Neural cell (in vitro differentiated cells): ENCODE measurements at regions not wholly inside any gene's neighbourhood (a gene's known extent, or its start where the extent isn't known, plus 50 kb on each side); places are given as distances from the start of the nearest gene placed in this dataset.

ENCODE experiments used
- H2AFZ ChIP-seq: fragments of 200-600, 300-800 bp; sonication (generic), shearing (Covaris generic); 2 replicates; pipeline ENCODE4 v1.6.0; 2014; ENCODE audit warnings: low read depth, mild to moderate bottlenecking, antibody characterized with exemption, low read length, moderate library complexity
- H3F3A ChIP-seq: fragments of 200-600 bp; shearing (Covaris generic); 2 replicates; pipeline ENCODE4 v1.6.1; 2016; ENCODE audit warnings: mild to moderate bottlenecking, moderate library complexity, mixed read lengths, antibody characterized with exemption, low read length; ENCODE audit not compliant: insufficient read depth, poor library complexity, severe bottlenecking
- H3K27ac ChIP-seq: fragments of 200-600, 300-800 bp; sonication (generic), shearing (Covaris generic); 2 replicates; pipeline ENCODE4 v1.5.1; 2014; ENCODE audit warnings: mild to moderate bottlenecking, low read length, moderate library complexity
- H3K27me3 ChIP-seq: fragments of 300-800, 200-600 bp; sonication (generic), shearing (Covaris generic); 2 replicates; pipeline ENCODE4 v1.6.0; 2014; ENCODE audit warnings: mild to moderate bottlenecking, low read depth, low read length, moderate library complexity; ENCODE audit not compliant: insufficient read depth
- H3K36me3 ChIP-seq: fragments of 300-800, 200-600 bp; sonication (generic), shearing (Covaris generic); 2 replicates; pipeline ENCODE4 v1.5.1; 2014; ENCODE audit warnings: mild to moderate bottlenecking, antibody characterized with exemption, low read length, moderate library complexity; ENCODE audit not compliant: insufficient read depth
- H3K4me2 ChIP-seq: fragments of 300-800, 200-600 bp; sonication (generic), shearing (Covaris generic); 2 replicates; pipeline ENCODE4 v1.6.0; 2014; ENCODE audit warnings: mild to moderate bottlenecking, low read length
- H3K4me3 ChIP-seq: fragments of 300-800, 200-600 bp; sonication (generic), shearing (Covaris generic); 2 replicates; pipeline ENCODE4 v1.5.1; 2014; ENCODE audit warnings: mild to moderate bottlenecking, low read length, moderate library complexity
- H3K79me2 ChIP-seq: fragments of 200-600 bp; shearing (Covaris generic); replicated peaks from 2 replicates; pipeline ENCODE4 v1.6.0; 2014; ENCODE audit warnings: mild to moderate bottlenecking, low read length, moderate library complexity; ENCODE audit not compliant: insufficient read depth
- H3K9ac ChIP-seq: fragments of 300-800, 200-600 bp; sonication (generic), shearing (Covaris generic); 2 replicates; pipeline ENCODE4 v1.6.1; 2016; ENCODE audit warnings: mild to moderate bottlenecking, low read length, mixed read lengths
- H3K9me2 ChIP-seq: fragments of 200-600 bp; shearing (Covaris generic); 2 replicates; pipeline ENCODE4 v1.6.1; 2016; ENCODE audit warnings: mild to moderate bottlenecking, low read length, mixed read lengths; ENCODE audit not compliant: insufficient read depth
- H3K9me3 ChIP-seq: fragments of 200-600, 300-800 bp; sonication (generic), shearing (Covaris generic); 2 replicates; pipeline ENCODE4 v1.6.1; 2016; ENCODE audit warnings: mild to moderate bottlenecking, mixed run types, low read length, moderate library complexity, mixed read lengths
- H4K20me1 ChIP-seq: fragments of 200-600 bp; shearing (Covaris generic); 2 replicates; pipeline ENCODE4 v1.6.1; 2016; ENCODE audit warnings: mild to moderate bottlenecking, mixed run types; ENCODE audit not compliant: insufficient read depth
- CTCF ChIP-seq: fragments of 450-650 bp; IDR thresholded peaks from 2 replicates; pipeline ENCODE4 v1.5.1; 2014; ENCODE audit warnings: antibody characterized with exemption, mild to moderate bottlenecking, moderate library complexity; ENCODE audit not compliant: poor library complexity, severe bottlenecking
- EP300 ChIP-seq: fragments of 450-650 bp; conservative IDR thresholded peaks from 2 replicates; pipeline ENCODE4 v1.6.1; 2014; ENCODE audit warnings: antibody characterized with exemption, mild to moderate bottlenecking, moderate library complexity; ENCODE audit not compliant: poor library complexity, severe bottlenecking
- POLR2AphosphoS5 ChIP-seq: IDR thresholded peaks from 2 replicates; pipeline ENCODE4 v1.6.1; 2012
- RAD21 ChIP-seq: fragments of 450-650 bp; conservative IDR thresholded peaks from 2 replicates; pipeline ENCODE4 v1.6.1; 2014; ENCODE audit warnings: antibody characterized with exemption, mild to moderate bottlenecking, moderate library complexity
- REST ChIP-seq: IDR thresholded peaks from 2 replicates; pipeline ENCODE4 v1.6.1; 2012; ENCODE audit warnings: borderline replicate concordance
- SMC3 ChIP-seq: fragments of 450-650 bp; conservative IDR thresholded peaks from 2 replicates; pipeline ENCODE4 v1.6.1; 2014; ENCODE audit warnings: antibody characterized with exemption, mild to moderate bottlenecking, moderate library complexity; ENCODE audit not compliant: poor library complexity
- TAF1 ChIP-seq: IDR thresholded peaks from 2 replicates; pipeline ENCODE4 v1.6.1; 2012; ENCODE audit warnings: low read depth

GRCh38 chr18:38602341-38602740, 1036.7 kb upstream of the CELF4 start:
- H2AFZ ChIP-seq: no peak overlapping the region
- H3F3A ChIP-seq: no peaks in the 10 kb centered on the region
- no peak for TF ChIP-seq REST

GRCh38 chr18:38587571-38587970, 1022.0 kb upstream of the CELF4 start:
- Histone ChIP-seq H4K20me1 (no peaks in the 10 kb centered on the region), H3K4me3 (no peak overlapping the region)

More at GRCh38 chr18:38602341-38602740, 1036.7 kb upstream of the CELF4 start:
- H3K9me2 ChIP-seq: no peaks in the 10 kb centered on the region
- no peak overlapping the region for H3K4me2 ChIP-seq
- H3K9ac ChIP-seq: no peak overlapping the region
- H3K36me3 ChIP-seq: no peaks in the 10 kb centered on the region
- H3K9me3 ChIP-seq: no peaks in the 10 kb centered on the region
- H3K79me2 ChIP-seq: no peaks in the 10 kb centered on the region
- no peaks in the 10 kb centered on the region for H4K20me1 ChIP-seq
- no peaks in the 10 kb centered on the region for H3K27me3 ChIP-seq
- no peak overlapping the region for H3K27ac ChIP-seq
- no peak overlapping the region for H3K4me3 ChIP-seq

GRCh38 chr18:38586327-38586726, 1020.7 kb upstream of the CELF4 start:
- no peaks in the 10 kb centered on the region for H3K9me3 ChIP-seq
- TF ChIP-seq SMC3: no peak
- TF ChIP-seq TAF1: no peak
- no peak for TF ChIP-seq POLR2AphosphoS5
- TF ChIP-seq REST: no peak
- H3K4me2 ChIP-seq: no peak overlapping the region
- H4K20me1 ChIP-seq: no peaks in the 10 kb centered on the region
- H3K27ac ChIP-seq: no peak overlapping the region
- no peaks in the 10 kb centered on the region for H3K79me2 ChIP-seq
- no peak overlapping the region for H2AFZ ChIP-seq
- no peaks in the 10 kb centered on the region for H3K9me2 ChIP-seq
- no peaks in the 10 kb centered on the region for H3K36me3 ChIP-seq
- no peaks in the 10 kb centered on the region for H3F3A ChIP-seq
- H3K9ac ChIP-seq: no peak overlapping the region
- H3K4me3 ChIP-seq: no peak overlapping the region
- H3K27me3 ChIP-seq: no peaks in the 10 kb centered on the region

More at GRCh38 chr18:38587571-38587970, 1022.0 kb upstream of the CELF4 start:
- Histone ChIP-seq H3K79me2 (no peaks in the 10 kb centered on the region), H3K27ac (no peak overlapping the region), H3K36me3 (no peaks in the 10 kb centered on the region), H2AFZ (no peak overlapping the region), H3K4me2 (no peak overlapping the region), H3K9me3 (no peaks in the 10 kb centered on the region), H3K9me2 (no peaks in the 10 kb centered on the region), H3F3A (no peaks in the 10 kb centered on the region), H3K27me3 (no peaks in the 10 kb centered on the region), H3K9ac (no peak overlapping the region)
- no peak for TF ChIP-seq CTCF
- TF ChIP-seq EP300: no peak
- no peak for TF ChIP-seq RAD21
- no peak for TF ChIP-seq TAF1
